HG03558 (cell line): ENCODE measurements at regions not wholly inside any gene's neighbourhood (a gene's known extent, or its start where the extent isn't known, plus 50 kb on each side); places are given as distances from the start of the nearest gene placed in this dataset.

Experiments used
- ATAC-seq: cut with Tn5 transposase; IDR thresholded peaks from one replicate; pipeline ENCODE4 v1.9.1; 2021; ENCODE audit warnings: moderate number of reproducible peaks; ENCODE audit not compliant: unreplicated experiment; ENCODE audit errors: extremely low read depth

DNA sequence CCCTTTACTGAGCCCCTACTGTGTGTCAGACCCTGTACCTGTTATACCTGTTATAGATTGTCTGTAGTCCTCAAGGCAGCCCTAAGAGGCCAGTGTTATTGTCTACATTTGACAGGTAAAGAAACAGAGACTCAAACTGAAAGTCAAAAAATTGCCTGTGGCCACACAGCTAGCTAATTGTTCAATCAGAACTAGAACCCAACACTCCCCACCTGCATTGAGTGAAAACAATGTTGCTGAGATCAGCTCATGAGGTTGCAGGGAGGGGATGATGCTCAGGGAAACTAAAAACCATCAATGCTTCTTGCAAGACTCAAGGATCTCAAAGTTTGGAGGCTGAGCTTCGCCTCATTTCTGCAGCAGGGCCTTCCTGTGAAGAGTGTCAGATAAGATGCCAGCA is 109.5 kb upstream of the LMO4 start:
- no peak for ATAC-seq

DNA sequence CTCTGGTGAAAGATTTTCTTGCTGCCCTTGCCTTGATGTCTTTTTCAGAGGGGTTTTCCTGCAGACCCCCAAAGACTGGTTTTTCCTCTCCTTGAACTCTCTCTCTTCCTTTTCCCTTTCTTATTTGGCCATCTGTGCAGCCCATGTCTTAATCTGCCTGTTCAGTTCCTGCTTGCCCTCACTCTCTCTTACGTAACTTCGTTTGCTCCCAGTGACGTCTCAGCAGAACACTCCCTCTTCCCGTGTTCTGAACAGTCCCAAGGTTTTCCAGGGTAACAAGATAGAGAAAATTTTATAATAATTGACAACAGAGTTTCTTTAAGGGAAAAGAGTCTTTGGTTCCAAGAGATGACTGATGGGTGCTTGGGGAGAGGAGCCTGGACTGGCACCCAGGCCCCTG is 109.1 kb upstream of the LMO4 start:
- no peak for ATAC-seq

DNA sequence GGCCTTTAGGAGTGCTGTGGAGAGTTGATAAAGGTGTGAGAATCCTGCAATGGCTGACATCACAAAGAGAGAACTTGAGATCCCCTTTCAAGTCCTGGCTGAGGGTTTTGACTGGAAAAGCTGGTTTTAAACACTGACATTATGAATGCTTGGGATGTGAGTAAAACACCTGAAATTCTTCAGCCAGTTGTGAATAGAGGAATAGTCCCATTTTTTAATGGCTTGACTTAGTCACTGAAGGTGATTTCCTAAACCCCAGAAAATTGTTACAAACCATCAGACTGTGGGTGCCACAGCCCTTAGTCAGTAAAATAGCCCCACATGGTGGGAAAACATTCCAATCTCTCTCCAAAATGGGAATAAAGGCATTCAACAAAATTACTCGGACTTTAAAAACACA is 107.7 kb upstream of the LMO4 start:
- ATAC-seq = no peak

DNA sequence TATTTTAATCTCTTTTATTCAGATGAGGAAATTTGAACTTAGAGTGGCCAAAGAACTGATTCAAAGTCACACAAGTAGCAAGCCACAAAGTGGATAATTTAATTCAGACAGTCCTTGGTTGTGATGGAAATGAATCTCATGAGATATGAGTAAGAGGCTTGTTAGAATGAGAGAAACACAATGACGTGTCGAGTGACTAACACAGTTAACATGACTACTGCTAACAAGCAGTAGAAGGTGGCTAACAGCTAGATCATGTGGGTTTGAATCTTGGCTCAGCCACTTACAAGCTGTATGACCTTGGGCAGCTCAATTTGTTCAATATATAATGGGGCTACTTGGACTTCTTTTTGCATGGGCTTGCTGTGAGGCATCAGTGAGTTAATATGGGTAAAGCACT is 104.5 kb upstream of the LMO4 start:
- ATAC-seq = no peak

DNA sequence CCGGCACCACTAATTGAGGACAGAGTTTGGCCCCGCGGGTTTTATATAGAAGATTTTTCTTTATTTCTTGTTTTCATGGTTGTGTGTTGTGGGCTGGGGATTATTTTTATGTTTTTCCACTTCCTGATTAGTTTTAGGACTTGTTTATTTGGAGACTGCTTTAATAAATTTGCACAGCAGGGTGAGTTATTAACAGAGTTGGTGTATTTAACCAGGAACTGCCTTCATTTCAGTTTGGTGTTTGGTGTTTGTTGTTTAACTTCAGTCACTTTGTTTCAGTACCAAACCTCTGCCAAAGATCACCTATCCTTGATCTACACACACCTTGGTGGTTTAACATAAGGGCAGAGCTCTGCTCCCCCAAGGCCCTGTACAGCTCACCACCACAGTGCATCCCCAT is 103.5 kb upstream of the LMO4 start:
- no peak for ATAC-seq

DNA sequence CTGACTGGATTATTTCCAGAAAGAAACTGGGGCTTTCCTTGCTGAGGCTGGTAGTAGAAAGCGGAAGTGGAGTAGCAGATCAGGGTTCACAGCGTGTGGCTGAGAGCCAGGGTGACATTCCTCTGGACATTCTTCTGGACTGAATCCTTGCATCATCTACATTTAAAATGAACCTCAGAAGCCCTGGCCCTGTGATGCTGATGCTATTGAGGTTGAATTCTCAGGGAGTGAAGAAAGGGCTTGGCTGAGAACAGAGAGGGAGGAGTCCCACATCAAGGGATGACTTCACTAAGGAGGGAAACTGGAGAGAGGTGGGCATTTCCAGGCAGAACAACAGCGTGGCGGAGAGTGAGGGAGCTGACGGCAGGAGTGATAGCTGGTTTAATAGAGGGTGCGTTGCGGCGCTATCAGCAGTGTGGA is 102.3 kb upstream of the LMO4 start:
- no peak for ATAC-seq

DNA sequence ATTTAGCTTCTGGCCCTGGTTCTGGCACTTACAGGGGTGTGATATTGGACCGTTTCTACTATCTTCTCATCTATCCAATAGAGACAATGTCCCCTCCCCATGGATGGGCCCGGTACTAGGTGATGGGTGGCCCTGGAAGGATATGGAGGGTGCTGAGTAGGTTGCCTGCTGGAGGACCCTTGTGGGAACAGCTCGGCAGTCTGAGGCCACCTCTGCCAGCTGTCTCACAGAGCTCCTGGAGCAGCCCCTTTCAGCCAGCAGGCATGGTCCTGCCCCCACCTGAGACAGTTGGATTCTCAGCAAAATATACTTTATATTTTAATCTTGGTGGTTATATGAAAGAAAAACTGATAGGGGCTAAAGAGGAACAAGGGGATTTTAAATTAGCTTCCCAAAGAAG is 101.0 kb upstream of the LMO4 start:
- no peak for ATAC-seq

DNA sequence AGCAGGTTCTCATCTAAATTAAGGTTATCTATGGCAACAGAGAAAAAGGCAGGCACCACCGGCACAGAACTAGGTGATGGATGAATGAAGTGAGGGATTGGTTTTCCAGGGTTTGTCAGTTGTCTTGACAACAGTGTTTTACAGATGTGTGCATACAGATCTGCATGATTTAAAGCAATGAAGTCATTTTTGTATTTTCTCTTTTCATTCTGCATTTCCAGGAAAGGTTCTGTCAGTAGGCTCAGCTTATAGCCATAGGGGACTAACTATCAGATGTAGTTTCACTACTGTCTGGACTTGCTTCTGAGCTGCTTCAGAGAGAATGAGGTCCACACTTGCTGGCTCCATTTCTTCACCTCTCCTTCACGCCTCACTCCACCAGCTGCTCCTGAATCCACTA is 98.2 kb upstream of the LMO4 start:
- ATAC-seq = no peak

DNA sequence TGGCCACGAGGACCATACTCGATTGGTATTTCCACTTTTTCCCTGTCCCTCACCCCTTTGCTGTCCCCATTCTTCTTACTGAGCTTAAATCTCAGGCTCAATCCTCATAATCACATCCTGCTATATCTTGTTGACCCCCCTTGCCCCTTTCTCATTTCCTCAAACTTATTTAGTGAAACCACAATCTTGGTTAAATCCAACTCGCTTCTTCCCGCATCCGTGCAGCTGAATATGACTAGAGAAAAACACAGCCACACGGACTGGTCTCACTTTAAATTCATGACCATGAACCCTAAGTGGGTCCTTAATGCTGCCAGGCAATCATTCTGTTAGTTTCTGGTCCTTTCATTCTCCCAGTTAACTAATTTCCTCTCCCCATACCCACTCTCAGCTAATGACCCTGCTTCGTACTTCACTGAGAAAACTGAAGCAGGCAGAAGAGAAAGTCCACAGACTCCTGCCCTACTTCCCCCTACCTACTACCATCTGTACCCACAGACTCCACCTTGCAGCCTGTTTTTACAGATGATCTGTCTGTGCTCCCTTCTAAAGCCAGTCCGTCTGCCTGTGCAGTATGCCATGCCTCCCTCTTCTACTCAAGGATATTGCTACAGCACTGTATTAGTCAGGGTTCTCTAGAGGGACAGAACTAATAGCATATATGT is 96.8 kb upstream of the LMO4 start:
- no peak for ATAC-seq

DNA sequence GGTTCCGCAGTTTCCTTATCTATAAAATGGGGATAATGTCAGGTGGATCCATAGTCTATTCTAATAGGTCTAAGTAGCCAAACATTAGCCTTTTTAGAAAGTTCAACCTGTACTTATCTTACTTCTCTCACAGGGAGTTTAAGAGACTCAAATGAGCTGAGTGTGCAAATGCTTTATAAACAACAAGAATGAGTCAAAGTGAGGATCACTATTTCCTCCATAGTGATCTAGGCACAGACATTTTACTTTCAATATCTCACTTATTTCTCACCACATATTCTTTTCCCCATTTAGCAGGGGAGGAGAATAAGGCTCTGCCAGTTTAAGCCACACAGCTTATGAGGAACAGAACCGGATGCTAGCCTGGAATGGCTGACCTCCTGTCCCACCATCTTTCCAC is 92.1 kb upstream of the LMO4 start:
- no peak for ATAC-seq

DNA sequence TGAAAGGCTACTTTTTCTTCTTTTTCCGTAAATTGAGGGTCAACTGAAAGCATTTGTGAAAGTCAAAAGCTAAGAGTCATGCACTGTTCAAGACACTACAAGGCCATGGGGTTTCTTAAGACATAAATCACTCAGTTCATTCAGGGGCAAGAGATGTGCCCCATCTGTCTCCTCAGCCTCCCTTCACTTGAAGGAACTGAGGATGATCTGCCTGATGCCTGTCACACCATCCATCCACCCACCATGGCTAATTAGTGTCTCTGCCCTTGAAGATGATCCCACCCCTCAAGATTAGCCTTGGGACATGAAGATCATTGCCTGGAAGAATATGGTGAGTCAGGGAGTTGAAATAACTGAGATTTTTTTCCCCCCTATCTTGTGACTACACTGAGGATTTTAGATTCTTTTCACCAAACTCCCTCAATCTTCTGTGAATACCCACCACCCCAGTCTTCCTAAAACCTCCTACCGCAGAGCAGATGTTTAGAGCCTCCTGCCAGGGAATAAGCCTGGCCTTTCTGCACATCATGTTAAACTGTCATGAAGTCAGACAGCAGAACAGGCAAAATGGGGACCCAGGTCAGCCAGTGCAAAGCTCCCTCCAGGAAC is 88.6 kb upstream of the LMO4 start:
- ATAC-seq = no peak

DNA sequence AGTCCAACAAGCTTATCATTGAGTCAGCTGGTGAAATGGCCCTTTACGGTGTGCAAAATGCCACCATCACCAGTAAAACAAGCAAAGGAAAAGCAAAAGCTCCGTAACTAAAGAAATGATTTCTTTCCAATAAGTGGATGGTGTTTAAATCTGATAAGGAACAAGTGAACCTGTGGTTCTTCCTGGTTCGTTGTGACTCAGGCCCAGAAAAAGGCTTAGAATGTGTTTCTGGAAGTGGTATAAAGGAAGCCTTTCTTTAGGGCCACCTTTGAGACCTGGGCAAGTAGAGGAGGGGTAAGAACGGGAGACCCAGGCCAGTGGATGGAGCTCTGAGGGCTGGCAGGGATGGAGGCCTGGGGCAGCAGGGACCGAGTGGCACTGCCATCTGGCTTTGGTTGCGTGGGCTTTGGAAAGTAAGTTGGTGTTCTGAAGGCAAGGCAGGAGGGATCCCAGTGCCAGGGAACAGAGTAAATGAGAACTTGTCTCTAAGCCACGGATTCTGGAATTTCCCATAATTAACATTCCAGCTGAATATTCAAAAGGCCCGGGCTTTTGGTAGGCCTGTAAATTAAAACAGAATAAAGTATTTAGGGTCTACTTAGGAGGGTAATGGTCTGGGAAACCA is 87.9 kb upstream of the LMO4 start:
- ATAC-seq = no peak

DNA sequence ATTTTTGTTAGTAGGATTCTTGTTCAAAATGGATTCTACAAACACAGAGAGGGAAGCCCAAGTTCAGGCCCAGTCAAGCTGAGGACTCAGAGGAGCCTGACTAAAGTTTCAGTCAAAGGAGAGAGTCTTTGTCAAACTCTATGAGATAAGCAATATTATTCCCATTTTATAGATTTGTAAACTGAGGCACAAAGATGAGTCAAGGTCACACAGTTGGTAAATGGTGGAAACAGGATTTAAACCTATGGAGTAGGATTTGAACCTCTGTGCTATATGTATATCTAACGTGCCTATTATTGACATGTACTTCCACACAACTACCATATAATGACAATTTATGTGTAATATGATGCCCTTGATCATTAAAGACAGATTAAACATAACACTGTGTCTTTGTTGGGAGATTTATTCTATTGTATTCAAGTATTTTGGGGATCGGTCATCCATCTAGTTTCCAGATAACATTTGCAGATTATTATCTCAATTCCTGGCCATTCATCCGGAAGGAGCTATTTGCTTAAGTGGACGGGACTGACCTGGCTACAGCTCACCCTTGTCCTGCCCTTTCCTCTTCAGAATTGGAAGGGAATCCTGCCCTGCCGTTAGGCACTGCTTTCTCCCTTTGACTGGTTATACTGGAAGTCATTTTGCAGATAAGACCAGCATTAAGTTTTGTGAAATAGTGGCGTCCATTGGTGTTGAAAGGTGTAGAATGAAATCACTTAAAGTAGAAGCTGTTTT is 86.1 kb upstream of the LMO4 start:
- no peak for ATAC-seq

DNA sequence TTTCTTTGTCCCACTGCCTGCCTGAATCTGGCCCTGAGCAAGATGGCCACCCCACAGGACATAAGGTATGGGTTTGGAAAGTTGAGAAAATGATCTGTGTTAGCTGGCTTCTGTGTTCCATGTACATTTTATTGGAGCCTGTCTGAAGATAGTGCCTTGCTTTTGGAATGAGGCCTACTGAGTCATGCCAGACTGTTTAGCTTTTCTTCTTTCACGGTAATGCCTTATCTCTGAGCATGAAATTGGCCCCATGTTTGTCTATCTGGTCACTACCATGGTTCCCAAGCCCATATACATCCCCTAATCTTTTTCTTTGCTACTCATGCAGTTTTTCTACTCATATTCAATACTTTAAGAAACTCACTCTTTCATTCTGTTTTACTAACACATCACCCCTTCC is 85.1 kb upstream of the LMO4 start:
- no peak for ATAC-seq

DNA sequence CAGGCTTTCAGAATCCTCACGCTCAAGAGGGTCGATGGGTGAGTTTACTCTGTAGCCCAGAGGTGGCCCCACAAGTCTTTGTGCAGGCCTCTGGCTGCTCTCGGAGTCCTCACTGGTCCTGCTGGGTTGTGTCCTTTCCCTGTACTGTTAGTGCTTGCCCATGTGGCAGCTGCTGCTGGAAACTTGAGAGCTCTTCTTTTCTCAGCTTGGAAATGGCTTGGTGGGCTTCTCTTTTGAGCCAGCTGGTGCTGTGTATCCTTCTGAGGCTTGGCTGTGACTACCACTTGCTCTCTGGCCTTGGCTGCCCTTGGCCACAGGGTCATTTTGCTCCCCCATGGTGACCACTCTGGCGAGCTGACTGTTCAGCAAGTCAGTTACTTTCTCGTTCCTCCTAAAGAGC is 82.2 kb upstream of the LMO4 start:
- no peak for ATAC-seq

DNA sequence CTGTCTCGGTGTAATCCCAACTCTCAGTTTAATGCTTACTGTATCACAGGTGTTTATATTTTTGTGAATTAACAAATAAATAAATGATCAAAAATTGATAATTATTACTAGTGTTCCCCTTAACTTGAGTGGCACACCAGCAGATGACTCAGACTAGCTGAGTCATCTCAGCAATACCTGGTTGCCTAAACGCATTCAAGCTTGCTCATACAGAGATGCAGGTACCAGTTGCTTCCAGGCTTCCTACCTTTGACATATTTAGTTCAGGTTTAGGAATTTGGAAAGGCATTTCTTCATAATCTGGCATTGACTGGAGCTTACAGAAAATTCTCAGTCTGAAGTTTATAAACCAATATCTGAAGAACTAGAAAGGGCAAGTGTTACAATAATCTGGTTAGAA is 78.9 kb upstream of the LMO4 start:
- ATAC-seq = no peak

DNA sequence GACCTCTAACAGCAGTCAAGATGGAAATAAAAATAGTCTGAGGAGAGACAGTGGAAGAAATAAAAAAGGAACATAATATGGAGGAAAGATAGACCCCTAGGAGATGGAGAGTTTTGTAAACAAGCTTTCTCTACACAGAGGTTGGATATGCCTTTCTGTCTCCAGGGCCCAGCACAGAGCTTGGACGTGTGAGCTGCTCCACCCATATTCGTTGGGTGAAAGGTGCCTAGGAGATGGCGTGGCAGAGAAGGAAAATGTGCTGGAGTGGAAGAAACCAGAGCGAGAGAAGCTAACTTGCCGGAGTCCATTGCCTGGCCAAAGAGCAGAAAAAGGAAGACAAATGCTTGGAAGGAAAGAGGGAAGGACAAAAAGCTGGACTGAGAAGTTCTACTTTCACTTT is 78.3 kb upstream of the LMO4 start:
- no peak for ATAC-seq

DNA sequence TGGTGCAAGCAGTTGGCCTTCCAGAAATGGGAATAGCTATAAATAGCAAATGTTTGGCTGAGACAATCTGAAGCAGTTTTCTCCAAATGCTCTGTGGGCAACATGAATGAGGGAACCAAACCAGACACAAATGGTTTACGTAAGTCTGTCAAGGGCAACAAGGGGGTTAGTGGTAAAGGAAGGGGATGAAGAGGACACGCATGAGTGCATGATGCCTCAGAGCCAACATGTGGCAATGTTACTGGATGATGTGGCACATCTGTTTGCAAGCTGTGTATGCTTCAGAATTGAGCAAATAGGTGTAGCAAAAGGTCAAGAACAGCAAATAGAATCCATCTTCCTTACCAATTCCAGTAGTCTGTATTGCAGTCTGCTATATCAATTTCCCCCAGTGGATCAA is 76.3 kb upstream of the LMO4 start:
- ATAC-seq = no peak

DNA sequence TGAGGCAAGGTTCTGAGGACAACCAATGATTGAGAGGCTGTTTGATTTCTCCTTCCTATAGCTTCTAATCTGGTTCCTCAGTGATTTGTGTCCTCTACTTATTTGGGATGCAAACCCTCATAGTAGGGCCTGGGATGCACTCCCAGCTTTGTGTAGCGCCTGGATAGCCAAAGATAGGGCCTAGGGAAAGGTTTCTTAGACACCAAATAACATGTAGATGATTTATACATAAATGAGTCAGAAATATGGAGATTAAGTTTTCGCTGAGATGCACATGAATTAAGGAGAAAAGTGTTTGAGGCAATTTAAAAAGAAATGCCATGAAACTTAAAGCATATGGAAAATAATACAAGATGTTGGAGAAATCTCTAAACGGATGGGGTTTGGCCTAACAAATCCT is 66.0 kb upstream of the LMO4 start:
- ATAC-seq = no peak

DNA sequence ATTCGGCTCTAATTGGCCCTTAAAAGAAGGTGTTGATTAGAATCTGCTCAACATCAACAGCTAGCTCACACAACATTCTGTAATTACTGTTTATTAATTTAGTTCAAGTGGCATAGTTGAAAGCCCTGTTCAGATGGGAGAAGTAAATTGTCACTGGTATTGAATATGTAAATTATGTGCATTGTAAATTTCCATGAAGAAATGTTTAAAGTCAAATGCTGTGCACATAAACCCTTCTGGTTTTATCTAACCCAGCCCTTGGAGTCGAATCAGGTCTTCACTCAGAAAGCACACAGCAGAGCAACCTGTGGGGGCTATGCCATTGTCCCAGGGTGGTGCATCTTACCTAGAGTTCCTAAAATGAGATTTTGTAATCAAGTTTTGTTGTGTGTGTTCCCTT is 65.4 kb upstream of the LMO4 start:
- no peak for ATAC-seq

DNA sequence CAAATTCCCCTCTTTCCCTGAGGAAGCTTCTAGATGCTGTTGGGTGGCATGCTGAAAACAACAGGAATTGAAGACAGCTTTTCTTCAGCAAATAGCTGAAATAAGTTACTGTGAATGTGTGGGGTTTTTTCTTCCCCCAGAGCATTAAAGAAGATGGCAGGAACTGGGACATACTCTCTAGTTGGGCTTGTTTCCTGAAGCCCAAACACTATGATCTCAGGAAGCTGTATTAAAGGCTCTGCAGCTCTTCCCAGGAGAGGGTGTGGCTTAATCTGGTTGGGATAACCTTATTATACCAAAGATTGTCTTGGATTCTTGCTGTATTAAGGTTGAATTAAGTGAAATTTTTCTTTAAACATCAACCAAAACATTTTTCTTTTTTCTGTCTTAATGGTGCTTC is 64.9 kb upstream of the LMO4 start:
- ATAC-seq = no peak
